HEK293 (cell line): ENCODE measurements at regions not wholly inside any gene's neighbourhood (a gene's known extent, or its start where the extent isn't known, plus 50 kb on each side); places are given as distances from the start of the nearest gene placed in this dataset.

Source experiments
- KLF16 ChIP-seq: fragments of 450-650 bp; formaldehyde crosslinking; IDR thresholded peaks from 2 replicates; pipeline ENCODE4 v1.5.1; 2017; ENCODE audit warnings: missing biosample characterization, missing genetic modification characterization
- ZBTB17 ChIP-seq: fragments of 450-650 bp; formaldehyde crosslinking; IDR thresholded peaks from 2 replicates; pipeline ENCODE4 v1.5.1; 2016; ENCODE audit warnings: missing biosample characterization, missing genetic modification characterization
- ZNF521 ChIP-seq: fragments of 450-650 bp; formaldehyde crosslinking; IDR thresholded peaks from 2 replicates; pipeline ENCODE4 v1.5.1; 2017; ENCODE audit warnings: missing biosample characterization, mild to moderate bottlenecking, missing genetic modification characterization
- ZNF660 ChIP-seq: fragments of 450-650 bp; IDR thresholded peaks from 2 replicates; pipeline ENCODE4 v1.5.1; 2018; ENCODE audit warnings: missing biosample characterization, mild to moderate bottlenecking, missing genetic modification characterization
- ZNF768 ChIP-seq: fragments of 450-650 bp; formaldehyde crosslinking; IDR thresholded peaks from 2 replicates; pipeline ENCODE4 v1.5.1; 2018; ENCODE audit warnings: missing biosample characterization, mild to moderate bottlenecking, missing genetic modification characterization
- TF ChIP-seq, protein P1 (sequence below): fragments of 450-650 bp; formaldehyde crosslinking; IDR thresholded peaks from 2 replicates; pipeline ENCODE4 v1.5.1; 2016; ENCODE audit warnings: missing biosample characterization, missing genetic modification characterization
- TF ChIP-seq, protein P2 (sequence below): fragments of 450-650 bp; formaldehyde crosslinking; IDR thresholded peaks from 2 replicates; pipeline ENCODE4 v1.5.1; 2016; ENCODE audit warnings: missing biosample characterization, missing genetic modification characterization

DNA sequence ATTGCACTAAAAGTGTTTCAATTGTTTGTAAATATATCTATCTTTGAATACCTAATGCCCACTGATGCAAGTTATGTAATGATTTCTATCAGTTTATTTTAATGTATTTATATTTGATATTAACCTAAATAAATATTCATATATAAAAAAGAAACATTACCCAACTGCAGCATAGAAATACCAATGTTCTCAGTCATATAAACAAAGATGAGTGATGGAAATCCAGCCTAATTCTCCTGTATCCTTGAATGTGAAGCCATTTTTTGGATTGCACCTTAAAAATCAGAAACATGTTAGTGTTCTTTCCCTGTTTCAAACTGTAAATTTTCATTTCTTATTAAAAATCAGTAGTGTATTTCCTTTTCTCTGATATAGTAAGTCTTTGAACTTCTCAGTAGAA lies 305.8 kb upstream of the GNAI1 start:
- TF ChIP-seq KLF16 (tag by site-specific recombination): no peak
- no peak for TF ChIP-seq ZNF521 (tag by site-specific recombination)
- no peak for TF ChIP-seq ZNF768 (tag by site-specific recombination)
- TF ChIP-seq, protein P1, sequence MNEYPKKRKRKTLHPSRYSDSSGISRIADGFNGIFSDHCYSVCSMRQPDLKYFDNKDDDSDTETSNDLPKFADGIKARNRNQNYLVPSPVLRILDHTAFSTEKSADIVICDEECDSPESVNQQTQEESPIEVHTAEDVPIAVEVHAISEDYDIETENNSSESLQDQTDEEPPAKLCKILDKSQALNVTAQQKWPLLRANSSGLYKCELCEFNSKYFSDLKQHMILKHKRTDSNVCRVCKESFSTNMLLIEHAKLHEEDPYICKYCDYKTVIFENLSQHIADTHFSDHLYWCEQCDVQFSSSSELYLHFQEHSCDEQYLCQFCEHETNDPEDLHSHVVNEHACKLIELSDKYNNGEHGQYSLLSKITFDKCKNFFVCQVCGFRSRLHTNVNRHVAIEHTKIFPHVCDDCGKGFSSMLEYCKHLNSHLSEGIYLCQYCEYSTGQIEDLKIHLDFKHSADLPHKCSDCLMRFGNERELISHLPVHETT (tag by site-specific recombination): no peak
- no peak for TF ChIP-seq ZBTB17 (tag by site-specific recombination)
- no peak for TF ChIP-seq ZNF660 (tag by site-specific recombination)
- TF ChIP-seq, protein P2, sequence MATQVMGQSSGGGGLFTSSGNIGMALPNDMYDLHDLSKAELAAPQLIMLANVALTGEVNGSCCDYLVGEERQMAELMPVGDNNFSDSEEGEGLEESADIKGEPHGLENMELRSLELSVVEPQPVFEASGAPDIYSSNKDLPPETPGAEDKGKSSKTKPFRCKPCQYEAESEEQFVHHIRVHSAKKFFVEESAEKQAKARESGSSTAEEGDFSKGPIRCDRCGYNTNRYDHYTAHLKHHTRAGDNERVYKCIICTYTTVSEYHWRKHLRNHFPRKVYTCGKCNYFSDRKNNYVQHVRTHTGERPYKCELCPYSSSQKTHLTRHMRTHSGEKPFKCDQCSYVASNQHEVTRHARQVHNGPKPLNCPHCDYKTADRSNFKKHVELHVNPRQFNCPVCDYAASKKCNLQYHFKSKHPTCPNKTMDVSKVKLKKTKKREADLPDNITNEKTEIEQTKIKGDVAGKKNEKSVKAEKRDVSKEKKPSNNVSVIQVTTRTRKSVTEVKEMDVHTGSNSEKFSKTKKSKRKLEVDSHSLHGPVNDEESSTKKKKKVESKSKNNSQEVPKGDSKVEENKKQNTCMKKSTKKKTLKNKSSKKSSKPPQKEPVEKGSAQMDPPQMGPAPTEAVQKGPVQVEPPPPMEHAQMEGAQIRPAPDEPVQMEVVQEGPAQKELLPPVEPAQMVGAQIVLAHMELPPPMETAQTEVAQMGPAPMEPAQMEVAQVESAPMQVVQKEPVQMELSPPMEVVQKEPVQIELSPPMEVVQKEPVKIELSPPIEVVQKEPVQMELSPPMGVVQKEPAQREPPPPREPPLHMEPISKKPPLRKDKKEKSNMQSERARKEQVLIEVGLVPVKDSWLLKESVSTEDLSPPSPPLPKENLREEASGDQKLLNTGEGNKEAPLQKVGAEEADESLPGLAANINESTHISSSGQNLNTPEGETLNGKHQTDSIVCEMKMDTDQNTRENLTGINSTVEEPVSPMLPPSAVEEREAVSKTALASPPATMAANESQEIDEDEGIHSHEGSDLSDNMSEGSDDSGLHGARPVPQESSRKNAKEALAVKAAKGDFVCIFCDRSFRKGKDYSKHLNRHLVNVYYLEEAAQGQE (tag by site-specific recombination): no peak
